ENCODE measurements at regions not wholly inside any gene's neighbourhood (a gene's known extent, or its start where the extent isn't known, plus 50 kb on each side); places are given as distances from the start of the nearest gene placed in this dataset.

DNA sequence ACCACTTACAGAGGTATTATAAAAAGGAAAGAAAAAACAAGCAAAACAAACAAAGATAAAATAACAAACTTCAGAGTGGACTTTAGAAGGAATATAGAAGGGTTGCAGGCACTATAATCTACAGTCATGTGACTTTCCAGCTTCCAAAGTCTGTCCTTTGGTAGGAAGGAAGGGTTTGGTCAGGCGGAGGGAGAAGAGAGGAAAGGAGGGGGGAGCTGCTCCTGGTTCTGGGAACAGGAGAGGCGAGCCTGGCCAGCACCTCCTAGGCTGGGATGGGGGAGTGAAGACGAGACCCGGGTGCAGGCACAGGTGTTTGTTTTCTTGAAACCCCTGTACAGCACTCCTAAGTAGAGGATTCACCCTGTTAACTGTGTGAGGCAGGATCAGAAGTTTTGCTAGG, 53.8 kb upstream of the GATA6 start:
- no peaks in the 10 kb centered on the region for H3K36me3 ChIP-seq
- peak; percentile 70 for DNase-seq
- no peak for TF ChIP-seq CTCF (IDR thresholded peaks at IDR 0.05)
- H3K4me3 ChIP-seq: no peak overlapping the region
- no peaks in the 10 kb centered on the region for H3K27me3 ChIP-seq
- no peaks in the 10 kb centered on the region for H3K4me1 ChIP-seq
- intact Hi-C loops (cut with DNase I): no loop called here
- no peak overlapping the region for H3K9ac ChIP-seq (ENCODE audit: low read depth in 2 of 2, low read length in 2 of 2)
- peak overlapping the region; percentile 67 for H3K27ac ChIP-seq
- no peaks in the 10 kb centered on the region for H3K9me3 ChIP-seq

Data from colonic mucosa (tissue), 4 donors.